GM12872 (cell line): ENCODE measurements at regions not wholly inside any gene's neighbourhood (a gene's known extent, or its start where the extent isn't known, plus 50 kb on each side); places are given as distances from the start of the nearest gene placed in this dataset.

Experiments used
- TF ChIP-seq, protein P1 (sequence below): IDR thresholded peaks from 3 replicates; pipeline ENCODE4 v1.5.1; 2011; ENCODE audit warnings: low read depth, mild to moderate bottlenecking, low read length, moderate library complexity; ENCODE audit not compliant: insufficient read depth

GRCh38 chr2:216774180-216774579 lies 78.8 kb upstream of the IGFBP5 start:
- TF ChIP-seq, protein P1, sequence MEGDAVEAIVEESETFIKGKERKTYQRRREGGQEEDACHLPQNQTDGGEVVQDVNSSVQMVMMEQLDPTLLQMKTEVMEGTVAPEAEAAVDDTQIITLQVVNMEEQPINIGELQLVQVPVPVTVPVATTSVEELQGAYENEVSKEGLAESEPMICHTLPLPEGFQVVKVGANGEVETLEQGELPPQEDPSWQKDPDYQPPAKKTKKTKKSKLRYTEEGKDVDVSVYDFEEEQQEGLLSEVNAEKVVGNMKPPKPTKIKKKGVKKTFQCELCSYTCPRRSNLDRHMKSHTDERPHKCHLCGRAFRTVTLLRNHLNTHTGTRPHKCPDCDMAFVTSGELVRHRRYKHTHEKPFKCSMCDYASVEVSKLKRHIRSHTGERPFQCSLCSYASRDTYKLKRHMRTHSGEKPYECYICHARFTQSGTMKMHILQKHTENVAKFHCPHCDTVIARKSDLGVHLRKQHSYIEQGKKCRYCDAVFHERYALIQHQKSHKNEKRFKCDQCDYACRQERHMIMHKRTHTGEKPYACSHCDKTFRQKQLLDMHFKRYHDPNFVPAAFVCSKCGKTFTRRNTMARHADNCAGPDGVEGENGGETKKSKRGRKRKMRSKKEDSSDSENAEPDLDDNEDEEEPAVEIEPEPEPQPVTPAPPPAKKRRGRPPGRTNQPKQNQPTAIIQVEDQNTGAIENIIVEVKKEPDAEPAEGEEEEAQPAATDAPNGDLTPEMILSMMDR: no peak

GRCh38 chr2:216773072-216773471 lies 77.7 kb upstream of the IGFBP5 start:
- TF ChIP-seq, protein P1: no peak

DNA sequence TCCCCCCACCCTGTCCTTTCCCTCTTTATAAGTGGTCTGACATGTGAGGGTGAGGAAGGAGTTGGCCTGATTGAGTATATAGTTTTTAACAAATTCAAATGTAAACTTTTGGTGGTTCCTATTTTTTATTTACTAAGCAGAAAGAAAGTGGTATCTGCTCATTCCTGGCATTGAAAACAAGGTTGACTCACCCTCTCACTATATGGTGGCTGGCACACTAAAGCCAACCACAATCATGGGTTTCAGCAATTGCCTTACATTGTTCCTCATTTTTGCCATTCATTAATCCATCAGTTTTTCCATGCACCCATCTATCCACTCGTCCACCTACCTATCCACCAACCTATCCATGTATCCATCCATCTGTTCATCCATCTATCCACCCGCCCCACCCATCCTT lies 75.4 kb upstream of the IGFBP5 start:
- TF ChIP-seq, protein P1: no peak

- TF ChIP-seq, protein P1: no peak
These were observed 74.7 kb upstream of the IGFBP5 start for GRCh38 chr2:216770050-216770449.

DNA sequence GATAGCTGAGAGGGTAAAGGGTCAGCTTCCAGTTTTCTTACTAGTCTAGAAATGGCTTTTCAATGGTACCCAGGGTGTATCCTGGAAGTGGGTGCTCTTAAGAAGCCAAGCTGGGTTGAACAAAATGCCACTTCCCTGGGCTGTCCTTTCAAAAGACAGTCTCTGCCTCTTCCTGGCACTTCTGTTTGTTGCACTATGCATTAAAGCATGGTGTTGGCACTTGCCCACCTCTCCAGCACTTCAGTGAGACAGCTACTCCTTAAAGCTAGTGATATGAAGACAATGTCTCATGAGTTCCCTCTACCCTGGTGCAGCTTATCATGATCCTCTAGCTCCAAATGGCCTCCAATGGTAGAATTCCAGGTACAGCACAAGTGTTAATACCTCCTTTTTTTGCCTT lies 74.3 kb upstream of the IGFBP5 start:
- TF ChIP-seq, protein P1: no peak

DNA sequence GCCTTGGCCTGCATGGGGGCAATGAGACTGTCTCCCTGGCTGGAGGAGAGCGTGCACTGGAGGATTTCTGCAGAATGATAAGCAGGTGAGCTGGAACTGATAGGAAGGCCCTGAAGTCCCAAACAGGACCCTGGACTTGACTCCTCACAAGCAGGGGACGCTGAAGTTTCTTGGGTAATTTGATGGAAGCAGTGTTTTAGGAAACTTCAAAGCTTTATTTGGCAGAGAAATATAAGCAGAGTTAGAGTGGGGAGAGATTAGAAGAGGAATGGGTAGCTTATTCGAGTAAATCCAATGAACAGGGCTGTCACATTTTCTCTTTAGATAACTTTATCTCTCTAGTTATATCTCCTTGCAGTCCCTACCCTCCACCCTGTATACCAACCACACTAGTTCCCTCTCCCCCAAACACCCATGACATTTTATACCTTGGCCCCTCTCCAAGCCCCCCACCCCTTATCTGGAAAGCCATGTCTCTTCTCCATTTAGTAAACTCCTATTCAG lies 73.6 kb upstream of the IGFBP5 start:
- TF ChIP-seq, protein P1: no peak

GRCh38 chr2:216765761-216766262 lies 70.5 kb upstream of the IGFBP5 start:
- TF ChIP-seq, protein P1: no peak
